Heart left ventricle (tissue), 13 donors: ENCODE measurements at regions not wholly inside any gene's neighbourhood (a gene's known extent, or its start where the extent isn't known, plus 50 kb on each side); places are given as distances from the start of the nearest gene placed in this dataset.

Experiments used
- CTCF ChIP-seq, 12 donors: fragments of 200-600 bp; sonication (generic) in 4 of 12; IDR thresholded peaks; one replicate each; pipeline versions ENCODE4 v1.5.0 to v1.8.0; 2018 to 2022; ENCODE audit warnings: antibody characterized with exemption in 12 of 12, mild to moderate bottlenecking in 5 of 12
- POLR2A ChIP-seq, 2 donors: fragments of 450-650 bp; IDR thresholded peaks; one replicate each; pipeline ENCODE4 v1.6.1; 2017; ENCODE audit warnings: antibody characterized with exemption in 2 of 2, mild to moderate bottlenecking in 2 of 2, moderate library complexity in 2 of 2
- donor health status: ischemic (EF 13 %, LVEDD 7.1; RV severe dilation, severe dysfunction).
- donor health status: DM: no; HTN: yes; CAD: no.
- donor health status: DM: no; HTN: no; CAD: no.
- donor health status: ischemic (EF 25% LVEDD 6.9; RV normal size, moderate dysfunction).
- donor health status: ischemic (EF 25% LVEDD 5.7; RV mildly dilated, moderate dysfunction).
- donor health status: ischemic (EF 35%, LVEDD 5.7; RV mildly dilated, moderate dysfunction).
- donor health status: nonischemic (EF 11% LVEDD 7.7; RV severe dilation, severe dysfunction).
- donor health status: DM: yes; HTN: yes; CAD: no.
- donor health status: PGD.
- donor health status: ischemic (EF 29% LVEDD 5.4; RV normal size, mild dysfunction).
- donor health status: nonischemic (EF 23%, LVEDD 6.1; RV moderate dilation, normal function).

GRCh38 chr5:135706474-135706873 lies 127.7 kb upstream of the CXCL14 start:
- TF ChIP-seq CTCF (IDR thresholded peaks at IDR 0.05) (no peak), POLR2A (IDR thresholded peaks at IDR 0.05) (no peak)
